Stimulated activated CD4-positive, alpha-beta T cell treated with anti-CD3 and anti-CD28 coated beads, Interleukin-15, amount 100 ng/mL, for 24 hours (primary cell): ENCODE measurements at regions not wholly inside any gene's neighbourhood (a gene's known extent, or its start where the extent isn't known, plus 50 kb on each side); places are given as distances from the start of the nearest gene placed in this dataset.
A peak's percentile ranks its signal among the peaks of the same experiment; 100 is the strongest.
"Not testable (repeated sequence)": the region's sequence is repeated elsewhere in the genome, so short reads cannot be mapped to it uniquely, and the experiment has no call there.

ENCODE experiments used
- DNase-seq: peaks from one replicate; pipeline ENCODE4 v3.0.0-alpha.2; 2020

DNA sequence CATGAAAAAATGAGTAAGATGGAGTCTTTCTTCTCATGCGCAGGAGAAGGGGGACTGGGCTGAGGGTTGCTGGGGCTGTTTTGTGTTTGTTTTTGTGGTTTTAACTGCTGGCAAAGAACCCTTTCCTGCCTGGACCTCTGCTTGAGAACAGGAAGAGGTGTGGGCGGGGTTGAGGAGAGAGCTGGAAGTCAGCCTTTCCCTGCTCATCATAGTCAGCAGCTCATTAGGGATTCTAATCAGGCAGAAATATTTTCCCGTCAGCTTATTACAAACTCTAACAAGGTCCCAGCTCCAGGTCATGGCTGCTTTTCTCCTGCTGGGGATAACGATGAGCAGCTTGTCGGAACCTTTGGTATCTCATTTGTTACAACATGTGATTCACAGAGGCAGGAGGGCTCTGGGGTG is 185.0 kb upstream of the NRXN3 start:
- DNase-seq: no peak

DNA sequence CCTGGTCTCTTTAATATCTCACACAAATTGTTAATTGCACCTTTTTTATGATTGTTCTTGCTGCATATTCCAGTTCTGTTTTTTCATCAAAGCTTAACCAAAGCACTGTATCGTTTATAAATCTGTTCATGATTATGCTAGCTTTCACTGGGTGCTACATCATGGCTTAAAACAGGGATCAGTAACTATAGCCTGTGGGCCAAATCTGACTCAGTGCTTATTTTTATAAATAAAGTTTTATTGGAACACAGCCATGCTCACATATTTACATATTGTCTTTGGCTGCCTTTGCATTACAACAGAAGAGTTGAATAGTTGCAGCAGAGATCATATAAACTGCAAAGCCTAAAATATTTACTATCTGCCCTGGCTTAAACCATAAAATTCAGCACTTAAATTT is 183.4 kb upstream of the NRXN3 start:
- DNase-seq: no peak

DNA sequence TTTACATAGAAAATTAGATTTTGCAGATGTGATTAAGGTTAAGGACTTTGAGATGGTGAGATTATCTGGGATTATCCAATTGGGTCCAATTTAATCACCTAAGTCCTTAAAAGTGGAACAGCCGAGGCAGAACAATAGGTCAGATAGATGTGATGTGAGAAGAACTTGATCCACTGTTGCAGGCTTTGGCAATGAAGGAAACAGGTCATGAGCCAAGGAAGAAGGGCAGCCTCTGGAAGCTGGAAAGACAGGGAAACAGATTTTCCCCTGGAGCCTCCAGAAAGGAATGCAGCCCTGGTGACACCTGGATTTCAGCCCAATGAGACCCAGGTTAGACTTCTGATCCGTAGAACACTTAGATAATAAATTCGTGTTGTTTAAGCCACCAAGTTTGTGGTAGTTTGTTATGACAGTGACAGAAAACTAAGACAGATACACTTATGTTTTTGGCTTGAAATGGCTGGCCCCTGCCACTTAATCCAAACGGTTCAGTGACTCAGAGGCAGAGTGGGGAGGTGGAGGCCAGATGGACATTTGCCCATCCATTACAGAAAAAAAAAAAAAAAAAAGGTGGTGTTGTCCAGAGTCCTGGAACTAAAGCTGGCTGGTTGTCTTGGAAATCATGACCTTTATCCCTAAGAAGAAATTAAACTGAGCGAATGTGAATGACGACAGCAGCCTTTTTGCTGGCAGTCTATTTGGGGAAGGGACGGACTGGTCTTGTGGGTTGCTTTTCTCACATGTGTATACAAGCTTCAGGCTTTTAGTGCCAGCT is 181.9 kb upstream of the NRXN3 start:
- DNase-seq: no peak

DNA sequence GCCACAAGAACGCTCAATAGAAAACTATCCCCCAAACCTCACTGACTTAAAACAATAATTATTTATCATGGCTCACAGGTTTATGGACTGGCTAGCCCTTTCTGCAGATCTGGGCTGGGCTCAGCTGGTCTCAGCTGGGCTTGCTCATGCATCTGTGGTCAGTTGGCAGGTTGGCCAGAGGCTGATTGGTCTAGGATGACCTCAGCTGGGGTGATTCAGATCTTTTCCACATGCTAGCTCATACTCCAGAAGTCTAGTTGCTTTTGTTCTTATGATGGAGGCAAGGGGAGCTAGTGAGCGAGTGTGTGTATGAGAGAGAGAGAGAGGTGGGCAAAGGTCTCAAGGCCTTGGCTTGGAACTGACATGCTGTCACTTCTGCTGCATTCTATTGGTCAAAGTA is 181.2 kb upstream of the NRXN3 start:
- no peak for DNase-seq

GRCh38 chr14:77989441-77989991 is 180.7 kb upstream of the NRXN3 start:
- no peak for DNase-seq

GRCh38 chr14:77990337-77990736 is 179.8 kb upstream of the NRXN3 start:
- DNase-seq: no peak

DNA sequence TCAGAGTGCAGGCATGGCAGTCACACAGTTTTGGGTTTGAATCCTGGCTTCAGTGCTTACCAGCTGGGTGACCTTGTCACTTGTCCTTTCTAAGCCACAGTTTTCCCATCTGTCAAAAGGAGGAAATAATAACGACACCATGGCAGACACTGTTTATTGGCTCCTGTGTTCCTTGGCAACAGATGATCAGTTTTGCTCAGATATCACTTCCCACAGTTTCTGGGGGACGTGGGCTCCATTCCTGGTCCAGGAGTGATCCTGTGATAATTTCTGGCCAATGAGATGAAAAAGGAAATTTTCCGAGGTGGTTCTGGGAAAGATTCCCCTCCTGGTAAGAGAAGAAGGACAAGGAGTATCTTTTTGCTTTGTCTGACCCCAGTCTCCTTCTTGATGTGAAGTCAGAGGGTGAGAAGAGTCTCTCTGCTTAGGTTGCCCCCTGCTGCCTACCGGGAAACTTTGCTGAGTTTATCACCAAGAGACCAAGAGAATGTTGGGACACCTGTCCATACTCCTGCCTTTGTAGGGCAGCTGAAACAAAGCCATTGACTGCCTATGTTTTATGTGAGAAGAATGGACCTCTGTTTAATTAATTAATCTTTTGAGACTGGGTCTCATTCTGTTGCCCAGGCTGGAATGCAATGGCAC is 178.9 kb upstream of the NRXN3 start:
- DNase-seq: no peak

- DNase-seq: no peak
Observed at GRCh38 chr14:78005325-78005724, 164.8 kb upstream of the NRXN3 start.

DNA sequence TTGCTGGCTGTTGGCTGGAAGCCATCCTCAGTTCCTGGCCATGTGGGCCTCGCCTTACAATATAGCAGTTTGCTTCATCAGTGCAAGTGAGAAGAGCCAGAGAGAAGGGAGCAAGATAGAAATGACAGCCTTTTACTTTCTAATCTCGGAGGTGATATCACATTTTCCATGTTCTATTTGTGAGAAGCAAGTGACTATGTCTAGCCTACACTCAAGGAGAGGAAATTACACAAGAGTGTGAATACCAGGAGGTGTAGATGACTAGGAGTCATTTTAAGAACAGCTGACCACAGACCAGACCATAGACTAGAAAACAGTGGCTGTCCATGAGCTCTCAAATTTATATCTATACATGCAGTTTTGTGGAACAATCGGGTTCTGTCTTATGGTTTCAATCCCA is 163.0 kb upstream of the NRXN3 start:
- no peak for DNase-seq

DNA sequence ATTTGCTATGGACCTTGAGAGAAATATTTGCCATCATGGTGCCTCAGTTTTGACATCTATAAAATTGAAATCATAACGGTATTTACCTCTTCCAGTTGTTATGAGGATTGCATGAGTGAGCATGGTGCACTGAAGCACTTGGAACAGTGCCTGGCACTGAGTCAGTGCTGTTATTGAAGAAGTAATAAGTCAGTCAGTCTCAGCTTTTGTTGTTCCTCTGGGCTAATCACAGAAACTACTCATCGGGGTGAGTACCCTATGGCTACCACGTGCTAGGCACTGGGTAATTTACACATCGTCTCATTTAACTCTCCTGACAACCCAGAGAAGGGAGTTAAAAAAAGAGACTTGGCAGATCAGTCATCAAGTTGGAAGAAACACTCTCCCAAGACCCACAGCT is 159.5 kb upstream of the NRXN3 start:
- no peak for DNase-seq

DNA sequence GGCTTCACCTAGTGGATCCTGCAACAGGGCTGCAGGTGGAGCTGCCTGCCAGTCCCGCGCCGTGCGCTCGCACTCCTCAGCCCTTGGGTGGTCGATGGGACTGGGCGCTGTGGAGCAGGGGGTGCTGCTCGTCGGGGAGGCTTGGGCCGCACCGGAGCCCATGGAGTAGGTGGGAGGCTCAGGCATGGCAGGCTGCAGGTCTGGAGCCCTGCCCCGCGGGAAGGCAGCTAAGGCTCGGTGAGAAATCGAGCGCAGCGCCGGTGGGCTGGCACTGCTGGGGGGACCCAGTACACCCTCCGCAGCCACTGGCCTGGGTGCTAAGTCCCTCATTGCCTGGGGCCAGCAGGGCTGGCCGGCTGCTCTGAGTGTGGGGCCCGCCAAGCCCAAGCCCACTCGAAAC is 156.3 kb upstream of the NRXN3 start:
- not testable (repeated sequence) for DNase-seq

- DNase-seq: no peak
Observed at GRCh38 chr14:78016532-78016931, 153.6 kb upstream of the NRXN3 start.

GRCh38 chr14:78018283-78018682 is 151.9 kb upstream of the NRXN3 start:
- no peak for DNase-seq

GRCh38 chr14:78022059-78022458 is 148.1 kb upstream of the NRXN3 start:
- peak; percentile 80 for DNase-seq

DNA sequence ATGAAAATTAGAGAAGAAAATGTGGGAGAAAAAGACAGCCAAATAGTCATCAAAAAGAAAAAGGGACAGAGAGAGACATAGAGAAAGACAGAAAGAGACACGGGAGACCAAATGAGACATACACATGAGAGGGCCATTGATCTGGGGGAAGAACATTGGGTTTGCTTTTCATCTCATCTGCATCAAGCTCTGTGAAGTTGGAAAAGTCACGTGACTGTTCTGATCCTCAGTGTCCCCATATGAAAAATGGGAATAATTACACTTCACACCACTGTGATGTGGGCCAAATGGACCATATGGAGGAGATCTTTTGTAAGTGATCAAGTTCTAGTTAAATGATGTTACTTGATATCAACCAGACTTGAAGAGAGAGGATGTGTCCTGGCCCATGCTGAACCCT is 147.1 kb upstream of the NRXN3 start:
- no peak for DNase-seq

GRCh38 chr14:78028471-78028870 is 141.7 kb upstream of the NRXN3 start:
- DNase-seq: no peak

GRCh38 chr14:78029601-78030372 is 140.4 kb upstream of the NRXN3 start:
- no peak for DNase-seq

- no peak for DNase-seq
Observed at GRCh38 chr14:78043349-78043748, 126.8 kb upstream of the NRXN3 start.

- DNase-seq: no peak
Observed at GRCh38 chr14:78048120-78048519, 122.1 kb upstream of the NRXN3 start.

DNA sequence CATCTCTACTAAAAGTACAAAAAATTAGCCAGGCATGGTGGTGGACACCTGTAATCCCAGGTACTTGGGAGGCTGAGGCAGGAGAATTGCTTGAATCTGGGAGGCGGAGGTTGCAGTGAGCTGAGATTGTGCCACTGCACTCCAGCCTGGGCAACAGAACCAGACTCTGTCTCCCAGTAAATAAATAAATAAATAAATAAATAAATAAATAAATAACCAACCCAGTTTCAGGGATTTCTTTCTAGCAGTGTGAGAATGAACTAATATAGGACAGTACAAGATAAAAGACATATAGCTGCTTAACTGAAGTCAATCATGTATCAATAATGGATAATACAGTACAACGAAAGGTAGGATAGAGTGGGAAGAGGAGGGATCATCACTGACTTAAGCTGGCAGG is 113.3 kb upstream of the NRXN3 start:
- DNase-seq: not testable (repeated sequence)

DNA sequence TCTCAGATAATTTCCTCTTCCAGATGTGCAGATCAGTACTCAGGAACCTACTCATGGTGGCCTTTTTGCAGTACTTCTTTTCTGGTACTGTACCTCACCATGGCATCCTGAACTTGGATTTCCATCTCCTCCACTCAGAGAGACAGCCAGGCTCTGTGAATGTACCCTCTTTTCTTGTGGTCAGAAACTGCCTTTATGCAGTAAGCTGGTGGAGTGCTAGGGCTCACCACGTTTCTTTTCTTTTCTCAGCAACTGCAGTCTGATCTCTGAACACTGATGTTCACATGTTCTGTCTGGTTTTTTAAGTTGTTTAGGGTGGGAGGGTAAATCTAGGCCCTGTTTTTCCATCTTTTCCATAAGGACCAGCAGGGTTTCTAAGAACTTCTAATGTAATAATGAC is 99.8 kb upstream of the NRXN3 start:
- DNase-seq: no peak

DNA sequence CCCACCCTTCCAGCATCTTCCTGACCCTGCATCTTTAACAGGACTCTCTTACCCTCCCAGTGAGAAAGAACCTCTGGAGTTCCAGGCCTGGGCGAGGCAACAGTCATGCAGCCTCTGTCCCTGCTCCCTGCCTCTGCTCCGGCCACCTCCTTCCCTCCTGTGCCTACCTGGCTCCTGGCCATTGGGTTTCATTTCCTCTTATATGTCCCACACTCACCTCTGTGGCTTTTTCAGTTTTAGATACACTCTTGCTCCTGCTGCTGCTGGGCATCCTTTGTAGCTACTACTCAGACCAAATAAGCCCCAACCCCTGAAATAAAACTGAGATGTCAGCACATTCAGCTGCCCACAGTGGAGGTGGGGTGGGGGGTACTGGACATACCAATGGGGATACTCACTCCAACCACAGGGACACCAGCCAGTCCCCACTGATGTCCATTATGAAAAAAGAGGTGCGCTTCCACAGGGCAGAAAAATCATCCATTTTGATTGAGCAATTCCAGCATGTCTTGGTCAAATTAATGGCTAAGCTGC is 99.1 kb upstream of the NRXN3 start:
- DNase-seq: no peak

- DNase-seq: no peak
Observed at GRCh38 chr14:78073028-78073427, 97.1 kb upstream of the NRXN3 start.
